ENCODE measurements at regions not wholly inside any gene's neighbourhood (a gene's known extent, or its start where the extent isn't known, plus 50 kb on each side); places are given as distances from the start of the nearest gene placed in this dataset.

- H3K27me3 ChIP-seq (ENCODE audit: insufficient read depth, low read length) = no peaks in the 10 kb centered on the region
These were observed 265.0 kb downstream of the OPA1 start for GRCh38 chr3:193857996-193858395.

DNA sequence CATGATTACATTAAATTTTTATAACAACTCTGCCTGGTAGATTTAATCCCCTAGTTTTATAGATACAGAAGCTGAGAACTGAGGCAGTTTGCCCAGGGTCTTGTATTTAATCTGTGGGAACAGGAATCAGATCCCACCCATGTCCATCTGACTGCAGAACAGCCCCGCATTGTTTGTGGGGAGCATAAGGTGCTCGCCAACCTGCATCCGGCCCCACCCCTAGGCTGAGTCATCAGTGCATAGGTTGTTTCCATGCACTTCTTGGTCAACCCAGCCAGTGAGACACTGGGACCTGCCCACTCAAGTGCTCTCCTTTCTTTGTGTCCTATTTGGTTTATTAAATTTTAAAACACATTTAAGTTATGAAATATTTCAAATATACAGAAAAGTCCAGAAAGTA lies 266.2 kb downstream of the OPA1 start:
- Histone ChIP-seq H3K27me3 (ENCODE audit: insufficient read depth, low read length) (no peaks in the 10 kb centered on the region), H2AFZ (ENCODE audit: low read depth, low read length) (no peak overlapping the region), H3K4me1 (ENCODE audit: insufficient read depth, low read length) (no peaks in the 10 kb centered on the region)

More at GRCh38 chr3:193857996-193858395, 265.0 kb downstream of the OPA1 start:
- Histone ChIP-seq H3K4me1 (ENCODE audit: insufficient read depth, low read length) (peaks cover 2% of the 10 kb centered on the region), H3K4me3 (ENCODE audit: low read length) (no peak overlapping the region), H2AFZ (ENCODE audit: low read depth, low read length) (no peak overlapping the region), H3K9me3 (ENCODE audit: low read length) (no peaks in the 10 kb centered on the region), H3K36me3 (ENCODE audit: insufficient read depth, low read length) (no peaks in the 10 kb centered on the region)

DNA sequence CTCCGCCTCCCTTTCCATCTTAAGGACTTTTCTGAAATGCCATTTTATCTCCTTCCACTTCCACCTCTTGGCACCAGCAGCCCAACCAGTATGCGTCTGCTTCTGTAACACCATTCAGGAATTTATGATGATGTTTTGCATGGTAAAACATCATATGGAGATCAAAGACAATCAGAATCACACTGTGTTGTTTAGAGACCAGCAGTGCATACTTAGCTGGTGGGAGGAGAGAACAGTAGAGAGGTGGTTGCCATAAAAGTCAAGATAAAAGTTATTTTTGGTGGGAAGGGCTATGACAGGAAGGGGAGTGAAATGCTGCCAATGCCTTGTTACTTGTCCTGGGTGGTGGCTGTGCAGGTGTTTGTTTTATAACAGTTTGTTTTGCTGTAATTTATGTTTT lies 268.0 kb downstream of the OPA1 start:
- H3K27me3 ChIP-seq (ENCODE audit: insufficient read depth, low read length) = no peaks in the 10 kb centered on the region
- no peaks in the 10 kb centered on the region for H3K9me3 ChIP-seq (ENCODE audit: low read length)
- H2AFZ ChIP-seq (ENCODE audit: low read depth, low read length) = no peak overlapping the region
- H3K4me1 ChIP-seq (ENCODE audit: insufficient read depth, low read length) = no peaks in the 10 kb centered on the region
- H3K36me3 ChIP-seq (ENCODE audit: insufficient read depth, low read length) = no peaks in the 10 kb centered on the region
- no peak overlapping the region for H3K4me3 ChIP-seq (ENCODE audit: low read length)

More for the DNA sequence above, 266.2 kb downstream of the OPA1 start:
- H3K4me3 ChIP-seq (ENCODE audit: low read length) = no peak overlapping the region
- no peaks in the 10 kb centered on the region for H3K36me3 ChIP-seq (ENCODE audit: insufficient read depth, low read length)
- H3K9me3 ChIP-seq (ENCODE audit: low read length) = no peaks in the 10 kb centered on the region

- H3K4me1 ChIP-seq (ENCODE audit: insufficient read depth, low read length) = peaks cover 3% of the 10 kb centered on the region
- H3K9me3 ChIP-seq (ENCODE audit: low read length) = no peaks in the 10 kb centered on the region
- no peaks in the 10 kb centered on the region for H3K27me3 ChIP-seq (ENCODE audit: insufficient read depth, low read length)
These were observed 269.8 kb downstream of the OPA1 start for GRCh38 chr3:193862843-193863242.

DNA sequence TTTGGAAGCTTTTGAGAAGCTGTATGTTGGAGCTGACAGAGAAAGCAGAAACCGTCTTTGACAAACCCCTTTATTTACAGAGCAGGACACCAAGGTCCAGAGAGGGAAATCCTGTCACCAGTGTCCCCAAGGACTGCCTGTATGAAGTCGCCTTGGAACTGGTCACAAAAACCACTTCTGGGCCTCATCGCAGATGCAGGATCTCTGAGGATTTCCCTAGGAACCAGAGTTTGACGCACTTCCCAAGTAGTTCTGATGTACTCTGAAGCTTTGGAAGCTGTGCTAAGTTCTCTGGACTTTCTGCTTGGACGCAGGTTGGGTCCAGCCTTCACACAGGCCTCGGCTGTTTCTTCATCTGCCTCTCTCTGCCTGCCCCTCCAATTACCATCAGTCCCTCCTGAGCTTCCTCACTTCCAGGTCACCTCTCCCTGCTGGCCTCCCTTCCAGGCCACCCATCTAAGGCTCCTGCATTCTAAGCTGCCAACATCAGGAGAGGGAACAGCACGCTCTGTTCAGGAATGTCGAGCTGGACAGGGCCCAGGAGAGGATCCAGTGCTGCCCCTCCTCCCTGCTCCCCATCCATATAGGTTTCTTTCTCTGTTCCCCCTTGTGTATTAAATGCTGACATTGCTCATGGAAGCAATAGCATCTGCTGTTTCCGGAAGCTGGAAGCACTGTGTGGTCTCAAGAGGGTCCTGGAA lies 270.8 kb downstream of the OPA1 start:
- no peaks in the 10 kb centered on the region for H3K27me3 ChIP-seq (ENCODE audit: insufficient read depth, low read length)

More at GRCh38 chr3:193862843-193863242, 269.8 kb downstream of the OPA1 start:
- Histone ChIP-seq H3K4me3 (ENCODE audit: low read length) (no peak overlapping the region), H2AFZ (ENCODE audit: low read depth, low read length) (no peak overlapping the region), H3K36me3 (ENCODE audit: insufficient read depth, low read length) (no peaks in the 10 kb centered on the region)

GRCh38 chr3:193865339-193865738 lies 270.6 kb upstream of the HES1 start:
- no peaks in the 10 kb centered on the region for H3K27me3 ChIP-seq (ENCODE audit: insufficient read depth, low read length)
- no peak overlapping the region for H3K4me3 ChIP-seq (ENCODE audit: low read length)
- no peaks in the 10 kb centered on the region for H3K36me3 ChIP-seq (ENCODE audit: insufficient read depth, low read length)
- no peak overlapping the region for H2AFZ ChIP-seq (ENCODE audit: low read depth, low read length)
- peaks cover 18% of the 10 kb centered on the region for H3K4me1 ChIP-seq (ENCODE audit: insufficient read depth, low read length)
- H3K9me3 ChIP-seq (ENCODE audit: low read length) = no peaks in the 10 kb centered on the region

More for the DNA sequence above, 270.8 kb downstream of the OPA1 start:
- Histone ChIP-seq H3K9me3 (ENCODE audit: low read length) (no peaks in the 10 kb centered on the region), H3K36me3 (ENCODE audit: insufficient read depth, low read length) (no peaks in the 10 kb centered on the region), H3K4me1 (ENCODE audit: insufficient read depth, low read length) (peaks cover 6% of the 10 kb centered on the region), H3K4me3 (ENCODE audit: low read length) (no peak overlapping the region), H2AFZ (ENCODE audit: low read depth, low read length) (no peak overlapping the region)

DNA sequence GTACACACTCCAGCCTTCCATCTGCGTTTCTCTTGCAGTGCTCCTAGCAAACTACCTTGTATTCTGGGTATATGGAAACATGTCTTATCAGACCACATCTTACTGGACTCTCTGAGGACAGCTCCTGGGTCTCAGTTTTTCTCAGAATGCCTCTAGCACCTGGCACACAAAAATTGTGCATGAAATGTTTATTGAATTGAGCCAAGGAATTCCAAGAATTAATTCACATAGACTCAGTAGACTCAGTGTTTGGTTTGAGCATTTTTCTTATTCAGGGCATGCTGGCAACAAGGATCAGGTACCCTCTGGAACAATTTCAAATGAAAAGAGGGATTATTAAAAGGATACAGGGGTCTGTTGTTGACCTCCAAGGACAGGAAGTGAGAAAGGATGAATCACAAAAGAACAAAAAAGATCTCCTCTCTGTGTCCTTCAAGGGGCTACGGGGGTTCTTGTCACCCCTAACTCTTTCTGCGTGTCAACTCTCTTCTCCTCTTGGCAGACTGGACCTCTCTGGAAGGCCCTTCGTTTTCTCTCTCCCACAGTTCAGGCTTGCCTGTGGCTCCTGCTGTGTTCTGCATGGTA lies 270.0 kb upstream of the HES1 start:
- peaks cover 19% of the 10 kb centered on the region for H3K4me1 ChIP-seq (ENCODE audit: insufficient read depth, low read length)
- H2AFZ ChIP-seq (ENCODE audit: low read depth, low read length) = no peak overlapping the region
- H3K36me3 ChIP-seq (ENCODE audit: insufficient read depth, low read length) = no peaks in the 10 kb centered on the region
- H3K27me3 ChIP-seq (ENCODE audit: insufficient read depth, low read length) = no peaks in the 10 kb centered on the region
- H3K9me3 ChIP-seq (ENCODE audit: low read length) = no peaks in the 10 kb centered on the region
- H3K4me3 ChIP-seq (ENCODE audit: low read length) = no peak overlapping the region

- no peaks in the 10 kb centered on the region for H3K27me3 ChIP-seq (ENCODE audit: insufficient read depth, low read length)
- no peak overlapping the region for H3K4me3 ChIP-seq (ENCODE audit: low read length)
- no peak overlapping the region for H2AFZ ChIP-seq (ENCODE audit: low read depth, low read length)
- peaks cover 19% of the 10 kb centered on the region for H3K4me1 ChIP-seq (ENCODE audit: insufficient read depth, low read length)
- no peaks in the 10 kb centered on the region for H3K36me3 ChIP-seq (ENCODE audit: insufficient read depth, low read length)
- H3K9me3 ChIP-seq (ENCODE audit: low read length) = no peaks in the 10 kb centered on the region
These were observed 267.4 kb upstream of the HES1 start for GRCh38 chr3:193868590-193868989.

- H3K4me3 ChIP-seq (ENCODE audit: low read length) = peak overlapping the region; percentile 24
- H2AFZ ChIP-seq (ENCODE audit: low read depth, low read length) = peak overlapping the region; percentile 35
These were observed 266.4 kb upstream of the HES1 start for GRCh38 chr3:193869221-193870201.

DNA sequence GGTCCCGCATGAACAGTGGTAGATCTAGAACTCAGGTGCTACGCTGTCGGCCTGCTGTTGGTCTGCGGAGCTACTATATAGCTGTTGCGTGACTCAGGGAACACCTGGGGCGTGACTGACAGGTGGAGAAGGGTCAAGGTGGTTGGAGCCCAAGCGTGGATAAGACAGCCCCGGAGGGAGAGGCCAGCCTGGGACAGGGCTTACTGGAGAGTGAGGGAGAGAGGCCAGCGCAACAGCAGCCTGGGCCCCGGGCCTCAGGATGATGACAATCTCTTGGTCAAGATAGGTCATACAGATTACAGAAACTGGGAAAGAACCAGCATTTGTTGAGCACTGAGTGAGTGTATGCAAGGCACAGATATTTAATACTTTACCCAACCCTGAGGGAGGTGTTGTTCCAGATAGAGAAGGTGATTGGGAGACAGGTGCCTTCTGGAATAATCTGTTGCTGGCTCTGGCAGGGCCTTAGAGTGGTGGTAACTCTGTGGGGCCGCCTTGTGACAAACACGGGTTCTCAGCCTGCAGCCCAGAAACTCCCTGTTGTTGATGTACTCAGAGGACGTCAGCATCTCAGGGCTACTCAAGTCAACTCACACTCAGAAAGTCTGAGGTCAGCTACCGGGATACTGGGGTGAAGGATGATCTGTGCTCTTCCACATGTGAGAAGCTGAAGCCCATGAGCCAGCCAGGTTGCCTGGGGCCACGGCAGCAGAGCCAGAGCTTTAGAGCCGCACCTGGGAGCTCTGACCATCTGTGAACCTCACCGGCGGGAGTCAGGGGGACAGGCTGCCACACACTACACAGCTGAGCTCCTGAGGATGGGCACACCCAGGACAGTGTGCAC lies 265.4 kb upstream of the HES1 start:
- Histone ChIP-seq H3K4me3 (ENCODE audit: low read length) (no peak overlapping the region), H3K36me3 (ENCODE audit: insufficient read depth, low read length) (no peaks in the 10 kb centered on the region), H2AFZ (ENCODE audit: low read depth, low read length) (no peak overlapping the region), H3K27me3 (ENCODE audit: insufficient read depth, low read length) (no peaks in the 10 kb centered on the region), H3K9me3 (ENCODE audit: low read length) (no peaks in the 10 kb centered on the region), H3K4me1 (ENCODE audit: insufficient read depth, low read length) (peaks cover 19% of the 10 kb centered on the region)

More at GRCh38 chr3:193869221-193870201, 266.4 kb upstream of the HES1 start:
- Histone ChIP-seq H3K36me3 (ENCODE audit: insufficient read depth, low read length) (no peaks in the 10 kb centered on the region), H3K4me1 (ENCODE audit: insufficient read depth, low read length) (peaks cover 19% of the 10 kb centered on the region), H3K27me3 (ENCODE audit: insufficient read depth, low read length) (no peaks in the 10 kb centered on the region), H3K9me3 (ENCODE audit: low read length) (no peaks in the 10 kb centered on the region)

- H3K9me3 ChIP-seq (ENCODE audit: low read length) = no peaks in the 10 kb centered on the region
- H3K4me1 ChIP-seq (ENCODE audit: insufficient read depth, low read length) = peaks cover 17% of the 10 kb centered on the region
- no peak overlapping the region for H2AFZ ChIP-seq (ENCODE audit: low read depth, low read length)
- no peaks in the 10 kb centered on the region for H3K27me3 ChIP-seq (ENCODE audit: insufficient read depth, low read length)
- no peak overlapping the region for H3K4me3 ChIP-seq (ENCODE audit: low read length)
- no peaks in the 10 kb centered on the region for H3K36me3 ChIP-seq (ENCODE audit: insufficient read depth, low read length)
These were observed 264.8 kb upstream of the HES1 start for GRCh38 chr3:193871220-193871485.

DNA sequence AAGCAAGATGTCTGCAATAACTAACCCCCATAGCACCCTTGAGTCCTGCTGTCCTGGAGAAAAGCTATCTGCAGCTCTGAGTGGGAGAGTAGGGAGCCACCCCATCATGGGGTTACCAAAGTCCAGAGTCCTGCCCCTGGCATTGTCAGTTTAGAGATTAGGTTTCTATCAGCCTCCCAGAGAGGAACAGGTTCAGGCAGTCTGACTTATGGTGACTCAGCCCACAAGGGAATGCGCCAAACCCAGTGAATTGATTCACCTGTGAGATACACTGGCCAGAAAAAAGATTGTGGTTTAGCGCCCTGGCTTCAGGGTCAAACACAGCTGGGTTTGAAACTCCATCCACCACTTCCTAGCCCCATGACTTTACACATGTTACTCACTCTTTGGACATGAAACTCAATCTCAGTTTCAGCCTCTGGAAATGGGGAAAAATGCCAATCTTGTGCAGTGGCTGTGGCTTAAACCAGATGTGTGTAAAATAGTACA lies 263.6 kb upstream of the HES1 start:
- H2AFZ ChIP-seq (ENCODE audit: low read depth, low read length) = no peak overlapping the region
- H3K36me3 ChIP-seq (ENCODE audit: insufficient read depth, low read length) = no peaks in the 10 kb centered on the region
- H3K4me3 ChIP-seq (ENCODE audit: low read length) = no peak overlapping the region
- no peaks in the 10 kb centered on the region for H3K27me3 ChIP-seq (ENCODE audit: insufficient read depth, low read length)
- H3K4me1 ChIP-seq (ENCODE audit: insufficient read depth, low read length) = peaks cover 15% of the 10 kb centered on the region
- peaks cover 3% of the 10 kb centered on the region for H3K9me3 ChIP-seq (ENCODE audit: low read length)
